AG09309 (cell line): ENCODE measurements at regions not wholly inside any gene's neighbourhood (a gene's known extent, or its start where the extent isn't known, plus 50 kb on each side); places are given as distances from the start of the nearest gene placed in this dataset.

Source experiments
- DNase-seq: peaks from one replicate; pipeline ENCODE4 v3.0.0-alpha.2; 2010; ENCODE audit warnings: low read depth
- H3K4me3 ChIP-seq: 2 replicates; pipeline ENCODE4 v1.5.1; 2011; ENCODE audit warnings: mild to moderate bottlenecking, low read depth, low read length, moderate library complexity; ENCODE audit not compliant: control insufficient read depth
- CTCF ChIP-seq: IDR thresholded peaks from 2 replicates; pipeline ENCODE4 v1.5.1; 2011; ENCODE audit warnings: mild to moderate bottlenecking, low read depth, low read length, inconsistent platforms; ENCODE audit not compliant: insufficient read depth, control insufficient read depth; ENCODE audit errors: missing control alignments

- H3K4me3 ChIP-seq = no peak overlapping the region
- DNase-seq = no peak
- TF ChIP-seq CTCF = no peak
These were observed 293.8 kb downstream of the GRIN2B start for GRCh38 chr12:13687633-13688032.

- TF ChIP-seq CTCF = no peak
- H3K4me3 ChIP-seq = no peak overlapping the region
- no peak for DNase-seq
These were observed 295.1 kb downstream of the GRIN2B start for GRCh38 chr12:13686260-13686659.

DNA sequence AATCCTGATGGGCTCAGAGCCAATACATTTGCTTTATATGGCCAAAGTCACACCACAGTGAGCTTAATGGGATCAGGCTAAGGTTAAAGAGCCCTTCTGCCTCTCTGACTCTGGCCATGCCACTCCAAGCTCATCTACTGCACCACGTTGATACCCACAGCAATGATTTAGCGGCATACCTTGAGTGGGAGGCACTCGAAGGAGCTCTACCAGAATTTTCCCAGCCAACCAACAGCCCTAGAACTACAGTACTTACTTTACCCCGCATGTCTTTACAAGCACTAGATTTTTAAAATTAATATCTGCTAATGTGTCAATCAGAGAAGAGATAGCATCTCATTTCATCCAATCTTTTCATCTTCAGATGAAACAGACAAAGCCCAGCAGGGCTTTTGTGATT lies 300.5 kb downstream of the GRIN2B start:
- no peak for DNase-seq
- H3K4me3 ChIP-seq = no peak overlapping the region
- TF ChIP-seq CTCF = no peak

DNA sequence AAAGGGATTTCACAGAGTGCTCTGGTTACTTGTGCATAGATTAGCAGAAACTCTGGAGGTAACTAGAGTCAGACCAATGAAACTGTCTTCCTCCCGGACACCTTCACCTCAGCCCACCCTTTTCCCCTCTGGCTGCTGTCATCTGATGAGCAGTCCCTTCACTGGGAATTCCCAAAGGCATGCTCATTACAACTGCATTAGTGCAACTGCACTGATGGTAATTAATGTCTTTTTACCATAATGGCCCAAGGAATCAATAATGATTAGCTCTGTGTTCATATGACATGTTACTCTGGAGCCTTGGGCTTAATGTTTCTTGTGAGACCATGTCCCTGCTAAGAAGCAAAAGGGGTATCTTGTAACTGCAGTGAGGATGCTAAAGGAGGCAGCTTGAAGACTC lies 304.5 kb downstream of the GRIN2B start:
- DNase-seq = no peak
- no peak overlapping the region for H3K4me3 ChIP-seq
- TF ChIP-seq CTCF = no peak

- DNase-seq = no peak
- H3K4me3 ChIP-seq = no peak overlapping the region
- TF ChIP-seq CTCF = no peak
These were observed 311.0 kb downstream of the GRIN2B start for GRCh38 chr12:13670285-13670866.

DNA sequence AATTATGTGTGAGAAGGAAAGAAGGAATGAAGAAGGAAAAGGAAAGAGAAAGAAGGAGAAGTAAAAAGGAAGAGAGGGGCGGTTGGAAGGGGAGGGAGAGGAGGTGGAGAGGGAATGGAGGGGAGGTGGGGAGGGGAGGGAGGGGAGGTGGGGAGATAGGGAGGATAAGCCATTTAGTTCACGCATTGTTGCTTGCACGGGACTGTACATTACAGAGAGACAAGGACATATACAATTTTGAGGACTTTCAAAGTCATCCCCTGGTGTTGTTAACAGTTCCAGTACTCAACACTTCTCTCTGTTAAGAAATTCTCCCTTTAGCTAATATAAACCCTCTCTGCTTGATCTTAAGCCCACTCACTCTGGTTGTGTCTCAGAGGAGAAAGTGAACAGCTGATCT lies 312.5 kb downstream of the GRIN2B start:
- no peak for TF ChIP-seq CTCF
- no peak for DNase-seq
- H3K4me3 ChIP-seq = no peak overlapping the region

- no peak for DNase-seq
- no peak for TF ChIP-seq CTCF
These were observed 314.6 kb downstream of the GRIN2B start for GRCh38 chr12:13666806-13667205.

More at GRCh38 chr12:13666806-13667205, 314.6 kb downstream of the GRIN2B start:
- no peak overlapping the region for H3K4me3 ChIP-seq
